Naive thymus-derived CD4-positive, alpha-beta T cell (primary cell): ENCODE measurements at regions not wholly inside any gene's neighbourhood (a gene's known extent, or its start where the extent isn't known, plus 50 kb on each side); places are given as distances from the start of the nearest gene placed in this dataset.

Source experiments
- ATAC-seq: fragments of 150-1000 bp; cut with Tn5 transposase; 2 replicates; pipeline ENCODE4 v1.10.0; 2021; ENCODE audit warnings: mild to moderate bottlenecking, moderate library complexity
- CTCF ChIA-PET: fragments of 350-600 bp; sonication (Branson Sonifier 250); formaldehyde crosslinking; loops from one replicate; lab custom pipeline; 2021; ENCODE audit warnings: antibody characterized with exemption; lab: Charles Lee
- POLR2A ChIA-PET: fragments of 350-600 bp; sonication (Branson Sonifier 250); formaldehyde crosslinking; loops from one replicate; lab custom pipeline; 2021; ENCODE audit warnings: antibody characterized with exemption, inconsistent platforms; lab: Charles Lee
- DNase-seq, 9 donors: peaks; one replicate each; pipeline versions ENCODE4 v3.0.0 to v3.0.0-alpha.2; 2020 to 2022; ENCODE audit warnings: mixed read lengths in 1 of 9
- H3K27ac ChIP-seq: one replicate; pipeline ENCODE4 v1.7.0; 2013; ENCODE audit warnings: mild to moderate bottlenecking, low read depth, low read length, moderate library complexity
- H3K27me3 ChIP-seq, 2 donors: one replicate each; pipeline ENCODE4 v1.7.0; 2013; ENCODE audit warnings: low read length in 2 of 2, mild to moderate bottlenecking in 2 of 2, moderate library complexity in 2 of 2; ENCODE audit not compliant: control insufficient read depth in 2 of 2, insufficient read depth in 2 of 2
- H3K36me3 ChIP-seq, 3 experiments: 1 replicate in 2 of 3; 2 replicates in 1 of 3; pipeline ENCODE4 v1.7.0; 2013; ENCODE audit warnings: low read length in 3 of 3, mild to moderate bottlenecking in 3 of 3, moderate library complexity in 1 of 3; ENCODE audit not compliant: insufficient read depth in 3 of 3, control insufficient read depth in 2 of 3
- H3K4me1 ChIP-seq, 2 donors: one replicate each; pipeline ENCODE4 v1.7.0; 2013; ENCODE audit warnings: low read length in 2 of 2, mild to moderate bottlenecking in 2 of 2, moderate library complexity in 1 of 2; ENCODE audit not compliant: control insufficient read depth in 2 of 2, insufficient read depth in 2 of 2
- H3K4me3 ChIP-seq: 2 replicates; pipeline ENCODE4 v1.7.0; 2013; ENCODE audit warnings: mild to moderate bottlenecking, low read length
- H3K9me3 ChIP-seq, 3 experiments: 1 replicate in 2 of 3; 2 replicates in 1 of 3; pipeline ENCODE4 v1.7.0; 2013; ENCODE audit warnings: low read length in 3 of 3; ENCODE audit not compliant: control insufficient read depth in 2 of 3
- H3K27ac Mint-ChIP-seq, 9 donors: one replicate each; pipeline ENCODE4 v1.8.0; 2020 to 2022; ENCODE audit warnings: mixed read lengths in 9 of 9, mild to moderate bottlenecking in 8 of 9, moderate library complexity in 5 of 9, inconsistent platforms in 2 of 9
- H3K27me3 Mint-ChIP-seq, 5 donors: one replicate each; pipeline ENCODE4 v1.8.0; 2021 to 2022; ENCODE audit warnings: mixed read lengths in 5 of 5, mild to moderate bottlenecking in 1 of 5
- H3K36me3 Mint-ChIP-seq, 5 donors: one replicate each; pipeline ENCODE4 v1.8.0; 2020 to 2022; ENCODE audit warnings: mixed read lengths in 5 of 5, mild to moderate bottlenecking in 3 of 5, inconsistent platforms in 1 of 5
- H3K4me1 Mint-ChIP-seq, 7 donors: one replicate each; pipeline ENCODE4 v1.8.0; 2020 to 2022; ENCODE audit warnings: mixed read lengths in 7 of 7, mild to moderate bottlenecking in 3 of 7, inconsistent platforms in 1 of 7
- H3K4me3 Mint-ChIP-seq, 10 donors: one replicate each; pipeline ENCODE4 v1.8.0; 2020 to 2022; ENCODE audit warnings: mild to moderate bottlenecking in 10 of 10, mixed read lengths in 10 of 10, moderate library complexity in 6 of 10, inconsistent platforms in 2 of 10
- H3K9me3 Mint-ChIP-seq, 11 donors: one replicate each; pipeline ENCODE4 v1.8.0; 2020 to 2022; ENCODE audit warnings: mixed read lengths in 11 of 11, mild to moderate bottlenecking in 4 of 11, inconsistent platforms in 1 of 11, moderate library complexity in 1 of 11
- intact Hi-C, 2 donors: fragments of 100-400 bp; cut with micrococcal nuclease; formaldehyde crosslinking; loops; one replicate each; pipeline ENCODE4 v1.15.1; 2023

GRCh38 chr19:28210886-28211285 lies 1002.1 kb downstream of the UQCRFS1 start:
- Mint-ChIP-seq H3K27me3 (peaks cover 0 to 14% (median 9%) of the 10 kb centered on the region in 5 donors), H3K36me3 (peaks cover 0 to 4% (median 0%) of the 10 kb centered on the region in 5 donors), H3K4me1 (no peaks in the 10 kb centered on the region), H3K4me3 (no peak overlapping the region), H3K27ac (no peak overlapping the region), H3K9me3 (peaks cover 0 to 25% (median 10%) of the 10 kb centered on the region in 11 donors)
- DNase-seq: no peak
- Histone ChIP-seq H3K36me3 (no peaks in the 10 kb centered on the region), H3K4me3 (no peak overlapping the region), H3K9me3 (peaks cover 0 to 6% (median 0%) of the 10 kb centered on the region in 3 experiments), H3K27ac (no peak overlapping the region), H3K4me1 (no peaks in the 10 kb centered on the region), H3K27me3 (no peaks in the 10 kb centered on the region)
- intact Hi-C loops: no loop called here
- no peak for ATAC-seq
- POLR2A ChIA-PET: no interaction called here
- CTCF ChIA-PET: no interaction called here

GRCh38 chr19:28208745-28209144 lies 1004.2 kb downstream of the UQCRFS1 start:
- ATAC-seq (no peak), DNase-seq (no peak)
- no peaks in the 10 kb centered on the region for H3K4me1 Mint-ChIP-seq
- peaks cover 0 to 6% (median 0%) of the 10 kb centered on the region in 3 experiments for H3K9me3 ChIP-seq
- H3K36me3 Mint-ChIP-seq: peaks cover 0 to 4% (median 0%) of the 10 kb centered on the region in 5 donors
- no peaks in the 10 kb centered on the region for H3K27me3 ChIP-seq
- peaks cover 3 to 40% (median 11%) of the 10 kb centered on the region in 11 donors for H3K9me3 Mint-ChIP-seq
- no peak overlapping the region for H3K27ac ChIP-seq
- ChIA-PET POLR2A (no interaction called here), CTCF (no interaction called here)
- H3K4me3 ChIP-seq: no peak overlapping the region
- intact Hi-C loops: no loop called here
- H3K27me3 Mint-ChIP-seq: peaks cover 0 to 7% (median 4%) of the 10 kb centered on the region in 5 donors
- H3K36me3 ChIP-seq: no peaks in the 10 kb centered on the region
- H3K4me1 ChIP-seq: no peaks in the 10 kb centered on the region
- H3K27ac Mint-ChIP-seq: no peak overlapping the region
- H3K4me3 Mint-ChIP-seq: no peak overlapping the region

GRCh38 chr19:28207244-28207643 lies 1005.7 kb downstream of the UQCRFS1 start:
- peaks cover 0 to 6% (median 0%) of the 10 kb centered on the region in 3 experiments for H3K9me3 ChIP-seq
- H3K4me1 Mint-ChIP-seq: no peaks in the 10 kb centered on the region
- ChIA-PET CTCF (no interaction called here), POLR2A (no interaction called here)
- H3K27ac ChIP-seq: no peak overlapping the region
- peaks cover 3 to 45% (median 14%) of the 10 kb centered on the region in 11 donors for H3K9me3 Mint-ChIP-seq
- H3K4me3 ChIP-seq: no peak overlapping the region
- DNase-seq: no peak
- no peak overlapping the region for H3K27ac Mint-ChIP-seq
- no peaks in the 10 kb centered on the region for H3K36me3 ChIP-seq
- no peaks in the 10 kb centered on the region for H3K27me3 ChIP-seq
- H3K4me1 ChIP-seq: no peaks in the 10 kb centered on the region
- peaks cover 0 to 5% (median 4%) of the 10 kb centered on the region in 5 donors for H3K27me3 Mint-ChIP-seq
- H3K36me3 Mint-ChIP-seq: peaks cover 0 to 4% (median 0%) of the 10 kb centered on the region in 5 donors
- H3K4me3 Mint-ChIP-seq: no peak overlapping the region
- ATAC-seq: no peak
- intact Hi-C loops: no loop called here

GRCh38 chr19:28201462-28201943 lies 1011.4 kb downstream of the UQCRFS1 start:
- no peak overlapping the region for H3K27ac Mint-ChIP-seq
- peaks cover 0 to 3% (median 0%) of the 10 kb centered on the region in 5 donors for H3K36me3 Mint-ChIP-seq
- H3K36me3 ChIP-seq: no peaks in the 10 kb centered on the region
- H3K9me3 ChIP-seq: peaks cover 0 to under 1% (median 0%) of the 10 kb centered on the region in 3 experiments
- ChIA-PET CTCF (no interaction called here), POLR2A (no interaction called here)
- peaks cover 8 to 47% (median 19%) of the 10 kb centered on the region in 11 donors for H3K9me3 Mint-ChIP-seq
- no peak overlapping the region for H3K4me3 ChIP-seq
- DNase-seq (no peak), ATAC-seq (no peak)
- H3K27me3 ChIP-seq: no peaks in the 10 kb centered on the region
- no peaks in the 10 kb centered on the region for H3K27me3 Mint-ChIP-seq
- H3K4me3 Mint-ChIP-seq: no peak overlapping the region
- no peaks in the 10 kb centered on the region for H3K4me1 ChIP-seq
- no peak overlapping the region for H3K27ac ChIP-seq
- intact Hi-C loops: no loop called here
- H3K4me1 Mint-ChIP-seq: no peaks in the 10 kb centered on the region

GRCh38 chr19:28199323-28199722 lies 1013.6 kb downstream of the UQCRFS1 start:
- Mint-ChIP-seq H3K36me3 (no peaks in the 10 kb centered on the region), H3K4me3 (no peak overlapping the region), H3K4me1 (no peaks in the 10 kb centered on the region), H3K27ac (no peak overlapping the region), H3K27me3 (no peaks in the 10 kb centered on the region), H3K9me3 (peaks cover 6 to 41% (median 20%) of the 10 kb centered on the region in 11 donors)
- CTCF ChIA-PET: no interaction called here
- POLR2A ChIA-PET: no interaction called here
- intact Hi-C loops: no loop called here
- Histone ChIP-seq H3K4me3 (no peak overlapping the region), H3K27me3 (no peaks in the 10 kb centered on the region), H3K4me1 (no peaks in the 10 kb centered on the region), H3K27ac (no peak overlapping the region), H3K9me3 (no peaks in the 10 kb centered on the region), H3K36me3 (no peaks in the 10 kb centered on the region)
- DNase-seq: no peak
- ATAC-seq: no peak

GRCh38 chr19:28196961-28197360 lies 1016.0 kb downstream of the UQCRFS1 start:
- Mint-ChIP-seq H3K27ac (no peak overlapping the region), H3K4me3 (no peak overlapping the region)
- H3K4me1 ChIP-seq: no peaks in the 10 kb centered on the region

GRCh38 chr19:28196101-28196500 lies 1016.9 kb downstream of the UQCRFS1 start:
- H3K4me1 Mint-ChIP-seq: no peaks in the 10 kb centered on the region
- ATAC-seq (no peak), DNase-seq (no peak)
- ChIA-PET CTCF (no interaction called here), POLR2A (no interaction called here)
- Histone ChIP-seq H3K4me1 (no peaks in the 10 kb centered on the region), H3K36me3 (no peaks in the 10 kb centered on the region), H3K27ac (no peak overlapping the region), H3K9me3 (no peaks in the 10 kb centered on the region), H3K27me3 (no peaks in the 10 kb centered on the region), H3K4me3 (no peak overlapping the region)
- no peak overlapping the region for H3K27ac Mint-ChIP-seq
- peaks cover 0 to 4% (median 0%) of the 10 kb centered on the region in 5 donors for H3K36me3 Mint-ChIP-seq
- intact Hi-C loops: no loop called here
- H3K4me3 Mint-ChIP-seq: no peak overlapping the region
- no peaks in the 10 kb centered on the region for H3K27me3 Mint-ChIP-seq
- H3K9me3 Mint-ChIP-seq: peaks cover 0 to 31% (median 10%) of the 10 kb centered on the region in 11 donors

More at GRCh38 chr19:28196961-28197360, 1016.0 kb downstream of the UQCRFS1 start:
- CTCF ChIA-PET: no interaction called here
- no peak for ATAC-seq
- Mint-ChIP-seq H3K27me3 (no peaks in the 10 kb centered on the region), H3K36me3 (peaks cover 0 to 4% (median 0%) of the 10 kb centered on the region in 5 donors), H3K4me1 (no peaks in the 10 kb centered on the region), H3K9me3 (peaks cover 4 to 35% (median 15%) of the 10 kb centered on the region in 11 donors)
- Histone ChIP-seq H3K9me3 (no peaks in the 10 kb centered on the region), H3K4me3 (no peak overlapping the region), H3K36me3 (no peaks in the 10 kb centered on the region), H3K27ac (no peak overlapping the region), H3K27me3 (no peaks in the 10 kb centered on the region)
- intact Hi-C loops: no loop called here
- no peak for DNase-seq
- POLR2A ChIA-PET: no interaction called here
